Osteoblast (primary cell): ENCODE measurements at regions not wholly inside any gene's neighbourhood (a gene's known extent, or its start where the extent isn't known, plus 50 kb on each side); places are given as distances from the start of the nearest gene placed in this dataset.

ENCODE experiments used
- DNase-seq: peaks from one replicate; pipeline ENCODE4 v3.0.0; 2011; ENCODE audit warnings: low spot score, mixed read lengths; ENCODE audit not compliant: insufficient read length; ENCODE audit errors: missing footprints
- H2AFZ ChIP-seq: 2 replicates; pipeline ENCODE4 v1.6.0; 2011; ENCODE audit warnings: mild to moderate bottlenecking, low read length
- H3K27ac ChIP-seq: 2 replicates; pipeline ENCODE4 v1.5.1; 2011; ENCODE audit warnings: mild to moderate bottlenecking, low read depth, low read length, moderate library complexity
- H3K27me3 ChIP-seq: 2 replicates; pipeline ENCODE4 v1.6.0; 2012; ENCODE audit warnings: mild to moderate bottlenecking, control low read depth, inconsistent platforms, low read length, moderate library complexity; ENCODE audit not compliant: insufficient read depth
- H3K36me3 ChIP-seq: 2 replicates; pipeline ENCODE4 v1.5.1; 2011; ENCODE audit warnings: mild to moderate bottlenecking, low read length, control low read depth, moderate library complexity; ENCODE audit not compliant: insufficient read depth
- H3K4me1 ChIP-seq: 2 replicates; pipeline ENCODE4 v1.5.1; 2011; ENCODE audit warnings: mild to moderate bottlenecking, low read length, control low read depth, moderate library complexity; ENCODE audit not compliant: insufficient read depth
- H3K4me2 ChIP-seq: 2 replicates; pipeline ENCODE4 v1.6.0; 2011; ENCODE audit warnings: mild to moderate bottlenecking, low read length; ENCODE audit not compliant: insufficient read depth
- H3K4me3 ChIP-seq: fragments of 200-600 bp; sonication (generic); 3 replicates; pipeline ENCODE4 v1.5.1; 2012; ENCODE audit warnings: mild to moderate bottlenecking, low read length, inconsistent platforms; ENCODE audit not compliant: insufficient read depth
- H3K79me2 ChIP-seq: 2 replicates; pipeline ENCODE4 v1.6.0; 2012; ENCODE audit warnings: mild to moderate bottlenecking, low read length, control low read depth, inconsistent platforms; ENCODE audit not compliant: insufficient read depth
- H3K9me3 ChIP-seq: 2 replicates; pipeline ENCODE4 v1.5.1; 2011; ENCODE audit warnings: low read depth, low read length, control low read depth
- H4K20me1 ChIP-seq: 2 replicates; pipeline ENCODE4 v1.6.0; 2012; ENCODE audit warnings: mild to moderate bottlenecking, low read length, control low read depth; ENCODE audit not compliant: insufficient read depth
- CTCF ChIP-seq: IDR thresholded peaks from 2 replicates; pipeline ENCODE4 v1.5.1; 2011; ENCODE audit warnings: mild to moderate bottlenecking, low read depth, low read length, moderate library complexity; ENCODE audit errors: extremely low read depth

GRCh38 chr2:107385921-107386320 is 440.8 kb upstream of the RGPD4 start:
- Histone ChIP-seq H3K27ac (no peak overlapping the region), H3K79me2 (no peaks in the 10 kb centered on the region), H3K4me2 (no peak overlapping the region), H4K20me1 (no peaks in the 10 kb centered on the region), H3K36me3 (no peaks in the 10 kb centered on the region), H3K4me3 (no peak overlapping the region), H3K9me3 (no peaks in the 10 kb centered on the region), H2AFZ (no peak overlapping the region), H3K27me3 (no peaks in the 10 kb centered on the region), H3K4me1 (no peaks in the 10 kb centered on the region)
- no peak for DNase-seq
- TF ChIP-seq CTCF: no peak

GRCh38 chr2:107392241-107392704 is 434.4 kb upstream of the RGPD4 start:
- Histone ChIP-seq H3K27me3 (no peaks in the 10 kb centered on the region), H3K4me1 (no peaks in the 10 kb centered on the region), H2AFZ (no peak overlapping the region), H3K4me3 (no peak overlapping the region), H3K9me3 (no peaks in the 10 kb centered on the region), H3K4me2 (no peak overlapping the region), H4K20me1 (no peaks in the 10 kb centered on the region), H3K36me3 (no peaks in the 10 kb centered on the region), H3K79me2 (no peaks in the 10 kb centered on the region), H3K27ac (no peak overlapping the region)
- TF ChIP-seq CTCF: no peak
- no peak for DNase-seq

GRCh38 chr2:107393516-107393915 is 433.2 kb upstream of the RGPD4 start:
- Histone ChIP-seq H3K27me3 (no peaks in the 10 kb centered on the region), H3K36me3 (no peaks in the 10 kb centered on the region), H3K27ac (no peak overlapping the region), H3K9me3 (no peaks in the 10 kb centered on the region), H3K4me3 (no peak overlapping the region), H4K20me1 (no peaks in the 10 kb centered on the region), H3K4me1 (no peaks in the 10 kb centered on the region), H3K4me2 (no peak overlapping the region), H2AFZ (no peak overlapping the region), H3K79me2 (no peaks in the 10 kb centered on the region)
- DNase-seq: peak; percentile 31
- no peak for TF ChIP-seq CTCF

GRCh38 chr2:107398683-107399082 is 428.0 kb upstream of the RGPD4 start:
- no peaks in the 10 kb centered on the region for H3K36me3 ChIP-seq
- DNase-seq: no peak
- H2AFZ ChIP-seq: no peak overlapping the region
- H3K4me2 ChIP-seq: no peak overlapping the region
- H3K27ac ChIP-seq: no peak overlapping the region
- no peak for TF ChIP-seq CTCF
- H3K4me3 ChIP-seq: no peak overlapping the region
- no peaks in the 10 kb centered on the region for H3K79me2 ChIP-seq
- H3K4me1 ChIP-seq: no peaks in the 10 kb centered on the region
- H3K9me3 ChIP-seq: no peaks in the 10 kb centered on the region
- no peaks in the 10 kb centered on the region for H4K20me1 ChIP-seq
- no peaks in the 10 kb centered on the region for H3K27me3 ChIP-seq
